Aorta (tissue), 5 donors: ENCODE measurements at regions not wholly inside any gene's neighbourhood (a gene's known extent, or its start where the extent isn't known, plus 50 kb on each side); places are given as distances from the start of the nearest gene placed in this dataset.

ENCODE experiments used
- ATAC-seq: fragments of 200-7000 bp; cut with Tn5 transposase; one replicate; pipeline ENCODE4 v1.9.1; 2022; ENCODE audit warnings: moderate library complexity; ENCODE audit not compliant: low FRiP score
- DNase-seq, 2 donors: peaks; one replicate each; pipeline ENCODE4 v3.0.0-alpha.2; 2020
- H3K27ac ChIP-seq, 2 donors: one replicate each; pipeline ENCODE4 v1.5.1; 2013; ENCODE audit warnings: low read length in 2 of 2, mild to moderate bottlenecking in 2 of 2, moderate library complexity in 2 of 2, control low read depth in 1 of 2, inconsistent platforms in 1 of 2, low read depth in 1 of 2
- H3K27me3 ChIP-seq, 2 donors: one replicate each; pipeline ENCODE4 v1.6.1; 2013; ENCODE audit warnings: control low read depth in 1 of 2, low read length in 1 of 2, mild to moderate bottlenecking in 1 of 2, moderate library complexity in 1 of 2; ENCODE audit not compliant: insufficient read depth in 2 of 2, control insufficient read depth in 1 of 2
- H3K36me3 ChIP-seq, 2 donors: one replicate each; pipeline ENCODE4 v1.6.1; 2013; ENCODE audit warnings: control low read depth in 1 of 2, low read length in 1 of 2, mild to moderate bottlenecking in 1 of 2; ENCODE audit not compliant: insufficient read depth in 2 of 2, control insufficient read depth in 1 of 2
- H3K4me1 ChIP-seq, 2 donors: one replicate each; pipeline ENCODE4 v1.6.1; 2013; ENCODE audit warnings: low read length in 2 of 2, control low read depth in 1 of 2, mild to moderate bottlenecking in 1 of 2, moderate library complexity in 1 of 2; ENCODE audit not compliant: insufficient read depth in 2 of 2, control insufficient read depth in 1 of 2
- H3K4me3 ChIP-seq, 2 donors: one replicate each; pipeline ENCODE4 v1.5.1; 2013; ENCODE audit warnings: low read length in 2 of 2, control low read depth in 1 of 2, mild to moderate bottlenecking in 1 of 2
- H3K9me3 ChIP-seq: one replicate; pipeline ENCODE4 v1.6.1; 2013; ENCODE audit warnings: mild to moderate bottlenecking, low read length; ENCODE audit not compliant: control insufficient read depth
- WGBS, 2 donors: extraction: QIAGEN DNeasy Blood & Tissue Kit; methylation state at CpG; one replicate each; pipeline ENCODE4 v1.1.7; 2013; 5-methylcytosine and 5-hydroxymethylcytosine counted together
- intact Hi-C, 2 donors: fragments of 100-400 bp; cut with DNase I; formaldehyde crosslinking; loops; one replicate each; pipeline versions ENCODE4 v1.14.2 to v1.15.0; 2022
- donor health status: healthy with polysubstance abuse.
- donor health status: Bipolar disorder and iron deficiency.
- donor health status: DM: no; HTN: no; CAD: no.
- donor health status: DM: no; HTN: no; CAD: no.
- donor health status: DM: yes; HTN: yes; CAD: no.

DNA sequence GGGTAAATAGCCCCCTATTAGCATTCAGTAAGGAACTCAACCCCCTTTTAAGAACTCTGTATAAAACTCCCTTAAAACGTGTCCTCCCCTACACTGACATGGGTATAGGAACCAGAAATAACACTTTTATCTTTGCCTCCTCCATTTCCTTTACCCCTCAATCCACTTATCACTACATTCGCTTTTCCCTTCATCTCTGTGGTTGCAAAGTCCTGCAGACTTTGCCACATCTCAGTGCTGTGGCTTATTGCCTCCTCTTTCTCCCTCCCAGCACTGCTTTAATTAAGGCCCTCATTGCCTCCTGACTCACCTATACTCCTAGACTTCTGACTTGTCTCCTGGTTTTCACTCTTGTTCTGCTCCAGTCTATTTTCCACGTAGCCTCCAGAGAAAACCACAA is 94.3 kb upstream of the GADL1 start:
- H3K27ac ChIP-seq: no peak overlapping the region
- WGBS, 2 donors: 78 to 88% methylated on average over 3 of the region's 3 CpGs
- no peak for DNase-seq

DNA sequence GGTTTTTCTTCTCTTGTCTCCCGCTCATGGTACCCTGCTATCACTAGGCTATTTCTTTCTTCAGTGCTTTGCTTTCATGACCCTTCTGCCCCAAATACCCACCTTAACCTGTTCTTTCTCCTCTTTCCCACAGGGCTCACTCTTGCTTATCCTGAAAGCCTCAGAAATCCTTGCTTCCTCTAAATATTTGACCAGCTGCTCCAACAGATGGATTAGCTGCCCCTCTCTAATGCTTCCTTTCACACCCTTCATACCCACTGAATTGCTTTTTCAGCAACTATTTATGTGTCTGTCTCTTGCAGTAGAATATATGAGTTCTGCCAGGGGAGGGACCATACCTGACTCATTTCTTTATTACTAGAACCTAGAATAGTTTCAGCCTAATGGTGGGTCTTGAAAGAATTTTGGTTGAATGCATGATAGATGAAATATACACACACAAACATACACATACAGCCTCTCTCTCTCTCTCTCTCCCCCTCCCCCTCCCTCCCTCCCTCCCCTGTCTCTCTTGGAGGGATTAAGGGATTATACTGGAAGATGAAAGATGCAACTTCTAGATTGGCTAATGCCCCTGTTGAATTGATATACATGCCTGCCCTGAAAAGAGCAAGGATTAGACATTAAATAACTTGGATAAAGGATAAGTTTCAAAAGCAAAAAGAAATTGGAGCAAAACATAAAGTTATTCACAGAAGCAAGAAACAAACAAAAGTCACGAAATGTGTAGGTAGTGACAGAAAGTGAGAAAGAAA is 95.0 kb upstream of the GADL1 start:
- ATAC-seq: no peak
- H3K4me3 ChIP-seq: no peak overlapping the region

More for the DNA sequence above, 94.3 kb upstream of the GADL1 start:
- Histone ChIP-seq H3K4me1 (no peaks in the 10 kb centered on the region), H3K9me3 (no peaks in the 10 kb centered on the region), H3K27me3 (no peaks in the 10 kb centered on the region), H3K36me3 (no peaks in the 10 kb centered on the region), H3K4me3 (no peak overlapping the region)
- intact Hi-C loops: no loop called here
- no peak for ATAC-seq

DNA sequence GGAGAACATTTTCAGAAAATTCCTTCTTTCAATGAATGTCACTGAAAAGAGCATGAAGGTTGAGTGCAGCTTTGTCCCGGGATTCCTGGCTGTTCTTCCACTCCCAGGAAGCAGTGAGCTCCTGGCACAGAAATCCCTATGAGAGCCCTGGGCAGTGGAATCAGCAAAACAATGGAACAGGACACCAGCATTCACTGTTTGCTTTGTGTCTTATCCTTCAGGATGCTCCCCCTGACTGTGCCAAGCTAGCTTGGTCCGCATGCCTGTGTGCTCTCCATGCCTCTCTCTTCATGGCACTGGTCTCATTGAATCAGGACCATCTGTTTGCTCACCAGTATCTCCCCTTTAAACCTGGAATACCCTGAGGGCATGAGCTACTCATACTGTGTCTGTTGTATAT is 102.0 kb upstream of the GADL1 start:
- WGBS, 2 donors: 19 to 44% methylated on average over 2 of the region's 2 CpGs
- Histone ChIP-seq H3K27ac (no peak overlapping the region), H3K9me3 (no peaks in the 10 kb centered on the region), H3K4me3 (no peak overlapping the region), H3K36me3 (no peaks in the 10 kb centered on the region), H3K27me3 (no peaks in the 10 kb centered on the region), H3K4me1 (no peaks in the 10 kb centered on the region)
- no peak for DNase-seq
- intact Hi-C loops: no loop called here
- no peak for ATAC-seq

More for the DNA sequence above, 95.0 kb upstream of the GADL1 start:
- no peak overlapping the region for H3K27ac ChIP-seq
- H3K27me3 ChIP-seq: no peaks in the 10 kb centered on the region
- no peaks in the 10 kb centered on the region for H3K36me3 ChIP-seq
- 95 to 96% methylated on average over 2 of the region's 2 CpGs for WGBS, 2 donors
- intact Hi-C loops: no loop called here
- H3K9me3 ChIP-seq: no peaks in the 10 kb centered on the region
- no peak for DNase-seq
- H3K4me1 ChIP-seq: no peaks in the 10 kb centered on the region

- no peak overlapping the region for H3K27ac ChIP-seq
- H3K27me3 ChIP-seq: no peaks in the 10 kb centered on the region
- ATAC-seq (no peak), DNase-seq (no peak)
- H3K36me3 ChIP-seq: no peaks in the 10 kb centered on the region
- H3K9me3 ChIP-seq: no peaks in the 10 kb centered on the region
- intact Hi-C loops: no loop called here
- 71 to 80% methylated on average over 3 of the region's 3 CpGs for WGBS, 2 donors
- H3K4me1 ChIP-seq: no peaks in the 10 kb centered on the region
- H3K4me3 ChIP-seq: no peak overlapping the region
These were observed 108.3 kb upstream of the GADL1 start for GRCh38 chr3:31002730-31003129.

- DNase-seq (no peak), ATAC-seq (no peak)
- no peak overlapping the region for H3K27ac ChIP-seq
- no peak overlapping the region for H3K4me3 ChIP-seq
- no peaks in the 10 kb centered on the region for H3K9me3 ChIP-seq
- no peaks in the 10 kb centered on the region for H3K36me3 ChIP-seq
- intact Hi-C loops: no loop called here
- H3K27me3 ChIP-seq: no peaks in the 10 kb centered on the region
- H3K4me1 ChIP-seq: no peaks in the 10 kb centered on the region
- 37 to 40% methylated on average over 3 of the region's 3 CpGs for WGBS, 2 donors
These were observed 109.7 kb upstream of the GADL1 start for GRCh38 chr3:31004025-31004678.

DNA sequence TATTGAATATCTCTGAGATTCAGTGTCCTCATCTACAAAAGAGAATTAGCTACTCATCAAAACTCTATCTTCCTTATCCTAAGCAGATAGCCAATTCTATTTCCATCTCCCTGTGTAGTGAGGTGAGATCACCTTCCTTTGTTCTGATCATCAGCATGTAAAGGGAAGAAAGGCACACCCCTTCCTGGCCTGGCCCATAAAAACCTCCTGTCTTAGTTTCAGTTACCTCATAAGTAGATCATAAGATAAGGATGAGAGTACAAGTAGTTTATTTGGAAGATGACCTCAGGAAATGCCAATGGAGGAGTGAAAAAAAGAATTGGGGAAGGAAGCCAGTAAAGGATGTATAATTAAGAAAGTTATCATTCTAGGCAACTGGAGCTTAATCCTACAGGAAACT is 114.5 kb upstream of the GADL1 start:
- H3K4me1 ChIP-seq: no peaks in the 10 kb centered on the region
- H3K36me3 ChIP-seq: no peaks in the 10 kb centered on the region
- H3K27ac ChIP-seq: no peak overlapping the region
- H3K9me3 ChIP-seq: peaks cover under 1% of the 10 kb centered on the region
- H3K4me3 ChIP-seq: no peak overlapping the region
- H3K27me3 ChIP-seq: no peaks in the 10 kb centered on the region
- ATAC-seq: no peak
- no peak for DNase-seq
- intact Hi-C loops: no loop called here

DNA sequence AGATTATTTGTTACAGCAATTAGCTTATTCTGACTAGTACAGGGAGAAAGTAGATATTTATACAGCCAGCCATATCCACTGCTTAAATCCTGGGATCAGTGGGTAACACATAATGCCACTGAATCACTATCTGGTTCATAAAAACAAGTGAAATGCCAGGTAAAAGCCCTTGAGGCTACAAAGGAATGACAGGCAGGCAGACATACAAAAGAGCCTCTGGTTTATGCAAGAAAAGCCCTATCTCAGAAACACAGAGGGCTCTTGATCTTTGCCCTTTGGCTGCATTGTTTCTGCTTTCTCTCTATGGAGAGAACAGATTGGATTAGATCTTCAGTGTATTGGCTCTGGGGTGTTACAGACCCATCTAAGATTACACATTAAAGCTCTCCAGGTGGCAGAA is 115.4 kb upstream of the GADL1 start:
- intact Hi-C loops: loop anchor here in 1 of 2 donors (10.0 kb wide), 1 partner anchor 235 kb away; no protein-coding TSS in a partner anchor
- H3K36me3 ChIP-seq: no peaks in the 10 kb centered on the region
- no peak overlapping the region for H3K4me3 ChIP-seq
- DNase-seq (no peak), ATAC-seq (no peak)
- H3K27me3 ChIP-seq: no peaks in the 10 kb centered on the region
- no peaks in the 10 kb centered on the region for H3K4me1 ChIP-seq
- peaks cover 1% of the 10 kb centered on the region for H3K9me3 ChIP-seq
- H3K27ac ChIP-seq: no peak overlapping the region

GRCh38 chr3:31010491-31010890 is 116.0 kb upstream of the GADL1 start:
- WGBS, 2 donors: 88 to 90% methylated on average over 2 of the region's 2 CpGs
- ATAC-seq: no peak

GRCh38 chr3:31011380-31011779 is 116.9 kb upstream of the GADL1 start:
- WGBS, 2 donors: 86 to 87% methylated on average over 2 of the region's 2 CpGs
- no peaks in the 10 kb centered on the region for H3K27me3 ChIP-seq
- no peaks in the 10 kb centered on the region for H3K4me1 ChIP-seq
- H3K36me3 ChIP-seq: no peaks in the 10 kb centered on the region
- peaks cover 1% of the 10 kb centered on the region for H3K9me3 ChIP-seq
- no peak overlapping the region for H3K27ac ChIP-seq
- intact Hi-C loops: loop anchor here in 1 of 2 donors (10.0 kb wide), 1 partner anchor 237 kb away; no protein-coding TSS in a partner anchor
- H3K4me3 ChIP-seq: no peak overlapping the region
- no peak for ATAC-seq
- DNase-seq: no peak

More at GRCh38 chr3:31010491-31010890, 116.0 kb upstream of the GADL1 start:
- H3K27ac ChIP-seq: no peak overlapping the region
- no peak for DNase-seq
- H3K36me3 ChIP-seq: no peaks in the 10 kb centered on the region
- no peaks in the 10 kb centered on the region for H3K4me1 ChIP-seq
- no peaks in the 10 kb centered on the region for H3K27me3 ChIP-seq
- H3K9me3 ChIP-seq: peaks cover 1% of the 10 kb centered on the region
- no peak overlapping the region for H3K4me3 ChIP-seq
- intact Hi-C loops: loop anchor here in 1 of 2 donors (10.0 kb wide), 1 partner anchor 236 kb away; no protein-coding TSS in a partner anchor
